ENCODE measurements at regions not wholly inside any gene's neighbourhood (a gene's known extent, or its start where the extent isn't known, plus 50 kb on each side); places are given as distances from the start of the nearest gene placed in this dataset.

DNA sequence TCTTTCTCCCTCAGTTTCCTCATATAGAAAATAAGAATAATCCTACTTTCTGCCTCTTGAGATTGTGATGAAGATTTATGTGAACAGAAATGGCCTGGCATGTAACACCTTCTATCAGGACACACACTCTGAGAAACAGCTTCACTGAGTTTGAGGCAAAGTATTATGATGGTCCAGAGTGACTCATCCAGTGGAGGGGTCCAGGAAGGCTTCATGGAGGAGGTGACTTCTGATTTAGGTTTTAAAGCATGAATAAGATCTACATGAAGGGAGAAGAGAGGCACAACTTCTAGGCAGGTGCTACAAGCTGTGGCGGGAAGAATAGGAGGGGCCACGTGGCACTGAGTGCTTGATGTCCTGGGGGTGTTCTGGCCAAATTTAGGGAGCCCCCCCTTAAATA lies 124.4 kb upstream of the SDK2 start:
- TF ChIP-seq, protein P1, sequence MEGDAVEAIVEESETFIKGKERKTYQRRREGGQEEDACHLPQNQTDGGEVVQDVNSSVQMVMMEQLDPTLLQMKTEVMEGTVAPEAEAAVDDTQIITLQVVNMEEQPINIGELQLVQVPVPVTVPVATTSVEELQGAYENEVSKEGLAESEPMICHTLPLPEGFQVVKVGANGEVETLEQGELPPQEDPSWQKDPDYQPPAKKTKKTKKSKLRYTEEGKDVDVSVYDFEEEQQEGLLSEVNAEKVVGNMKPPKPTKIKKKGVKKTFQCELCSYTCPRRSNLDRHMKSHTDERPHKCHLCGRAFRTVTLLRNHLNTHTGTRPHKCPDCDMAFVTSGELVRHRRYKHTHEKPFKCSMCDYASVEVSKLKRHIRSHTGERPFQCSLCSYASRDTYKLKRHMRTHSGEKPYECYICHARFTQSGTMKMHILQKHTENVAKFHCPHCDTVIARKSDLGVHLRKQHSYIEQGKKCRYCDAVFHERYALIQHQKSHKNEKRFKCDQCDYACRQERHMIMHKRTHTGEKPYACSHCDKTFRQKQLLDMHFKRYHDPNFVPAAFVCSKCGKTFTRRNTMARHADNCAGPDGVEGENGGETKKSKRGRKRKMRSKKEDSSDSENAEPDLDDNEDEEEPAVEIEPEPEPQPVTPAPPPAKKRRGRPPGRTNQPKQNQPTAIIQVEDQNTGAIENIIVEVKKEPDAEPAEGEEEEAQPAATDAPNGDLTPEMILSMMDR (IDR thresholded peaks at IDR 0.05): no peak
- no peak for TF ChIP-seq POLR2A (IDR thresholded peaks at IDR 0.05)

Data from right lobe of liver (tissue), 4 donors.